ENCODE measurements at regions not wholly inside any gene's neighbourhood (a gene's known extent, or its start where the extent isn't known, plus 50 kb on each side); places are given as distances from the start of the nearest gene placed in this dataset.
A peak's percentile ranks its signal among the peaks of the same experiment; 100 is the strongest.

GRCh38 chr13:111555903-111556302 is 235.5 kb downstream of the TEX29 start:
- Mint-ChIP-seq H3K9me3 (peaks cover 0 to 10% (median 0%) of the 10 kb centered on the region in 7 donors), H3K4me3 (no peak overlapping the region), H3K4me1 (no peaks in the 10 kb centered on the region), H3K27ac (peak overlapping the region in 1 of 7 donors; percentile 11), H3K36me3 (no peaks in the 10 kb centered on the region), H3K27me3 (ENCODE audit: low read depth in 3 of 3) (peaks cover 1 to 4% (median 2%) of the 10 kb centered on the region in 3 donors)
- H3K9ac ChIP-seq (ENCODE audit: insufficient read depth, low read length, poor library complexity, severe bottlenecking): no peak overlapping the region
- no peaks in the 10 kb centered on the region for H4K20me1 ChIP-seq (ENCODE audit: insufficient read depth, low read length)
- TF ChIP-seq CTCF (IDR thresholded peaks at IDR 0.05): no peak
- WGBS (ENCODE audit: insufficient coverage): 93% methylated on average over 7 of the region's 9 CpGs
- no peak overlapping the region for H3K4me2 ChIP-seq (replicated peaks; ENCODE audit: extremely low read depth, low read length, poor library complexity, severe bottlenecking)
- no peaks in the 10 kb centered on the region for H3K79me2 ChIP-seq (ENCODE audit: insufficient read depth, low read length)
- H2AFZ ChIP-seq (ENCODE audit: insufficient read depth, low read depth, low read length, poor library complexity, severe bottlenecking): no peak overlapping the region
- no peak overlapping the region for H3K4me3 ChIP-seq (replicated peaks in 1 of 3; ENCODE audit: low read depth in 2 of 3, low read length in 3 of 3)
- H3K27me3 ChIP-seq (ENCODE audit: control insufficient read depth in 2 of 2, insufficient read depth in 2 of 2, low read length in 2 of 2): no peaks in the 10 kb centered on the region
- intact Hi-C loops (cut with micrococcal nuclease): no loop called here
- DNase-seq: no peak
- H3K4me1 ChIP-seq (ENCODE audit: control insufficient read depth in 1 of 2, insufficient read depth in 2 of 2, low read length in 2 of 2): no peaks in the 10 kb centered on the region
- H3K36me3 ChIP-seq (replicated peaks in 1 of 2; ENCODE audit: control insufficient read depth in 1 of 2, insufficient read depth in 2 of 2, low read length in 2 of 2): no peaks in the 10 kb centered on the region
- no peaks in the 10 kb centered on the region for H3K9me3 ChIP-seq (replicated peaks in 1 of 2; ENCODE audit: control insufficient read depth in 1 of 2, insufficient read depth in 1 of 2, low read length in 2 of 2)
- H3K27ac ChIP-seq (ENCODE audit: low read depth in 1 of 2, low read length in 2 of 2): no peak overlapping the region

- Mint-ChIP-seq H3K9me3 (peaks cover 0 to 10% (median 0%) of the 10 kb centered on the region in 7 donors), H3K4me1 (no peaks in the 10 kb centered on the region), H3K4me3 (no peak overlapping the region), H3K36me3 (no peaks in the 10 kb centered on the region), H3K27me3 (ENCODE audit: low read depth in 3 of 3) (peaks cover 2 to 4% (median 4%) of the 10 kb centered on the region in 3 donors), H3K27ac (no peak overlapping the region)
- Histone ChIP-seq H3K9ac (ENCODE audit: insufficient read depth, low read length, poor library complexity, severe bottlenecking) (no peak overlapping the region), H3K36me3 (replicated peaks in 1 of 2; ENCODE audit: control insufficient read depth in 1 of 2, insufficient read depth in 2 of 2, low read length in 2 of 2) (no peaks in the 10 kb centered on the region), H3K27me3 (ENCODE audit: control insufficient read depth in 2 of 2, insufficient read depth in 2 of 2, low read length in 2 of 2) (no peaks in the 10 kb centered on the region), H3K4me3 (replicated peaks in 1 of 3; ENCODE audit: low read depth in 2 of 3, low read length in 3 of 3) (no peak overlapping the region), H3K79me2 (ENCODE audit: insufficient read depth, low read length) (no peaks in the 10 kb centered on the region), H4K20me1 (ENCODE audit: insufficient read depth, low read length) (no peaks in the 10 kb centered on the region), H3K4me1 (ENCODE audit: control insufficient read depth in 1 of 2, insufficient read depth in 2 of 2, low read length in 2 of 2) (no peaks in the 10 kb centered on the region), H3K9me3 (replicated peaks in 1 of 2; ENCODE audit: control insufficient read depth in 1 of 2, insufficient read depth in 1 of 2, low read length in 2 of 2) (no peaks in the 10 kb centered on the region), H3K4me2 (replicated peaks; ENCODE audit: extremely low read depth, low read length, poor library complexity, severe bottlenecking) (no peak overlapping the region), H2AFZ (ENCODE audit: insufficient read depth, low read depth, low read length, poor library complexity, severe bottlenecking) (no peak overlapping the region), H3K27ac (ENCODE audit: low read depth in 1 of 2, low read length in 2 of 2) (no peak overlapping the region)
- WGBS (ENCODE audit: insufficient coverage): 80% methylated on average over 4 of the region's 13 CpGs
- no peak for TF ChIP-seq CTCF (IDR thresholded peaks at IDR 0.05)
- intact Hi-C loops (cut with micrococcal nuclease): no loop called here
- no peak for DNase-seq
These were observed 236.1 kb downstream of the TEX29 start for GRCh38 chr13:111556496-111556895.

Data from CD14-positive monocyte (primary cell).